ENCODE measurements at regions not wholly inside any gene's neighbourhood (a gene's known extent, or its start where the extent isn't known, plus 50 kb on each side); places are given as distances from the start of the nearest gene placed in this dataset.

- TF ChIP-seq CTCF (IDR thresholded peaks at IDR 0.05) (no peak), POLR2A (IDR thresholded peaks at IDR 0.05) (no peak)
Measured at GRCh38 chr10:9205558-9205957, 1151.1 kb downstream of the GATA3 start.
